GM19043 (cell line): ENCODE measurements at regions not wholly inside any gene's neighbourhood (a gene's known extent, or its start where the extent isn't known, plus 50 kb on each side); places are given as distances from the start of the nearest gene placed in this dataset.

Source experiments
- ATAC-seq: cut with Tn5 transposase; IDR thresholded peaks from one replicate; pipeline ENCODE4 v1.9.1; 2021; ENCODE audit warnings: low read depth; ENCODE audit not compliant: unreplicated experiment

DNA sequence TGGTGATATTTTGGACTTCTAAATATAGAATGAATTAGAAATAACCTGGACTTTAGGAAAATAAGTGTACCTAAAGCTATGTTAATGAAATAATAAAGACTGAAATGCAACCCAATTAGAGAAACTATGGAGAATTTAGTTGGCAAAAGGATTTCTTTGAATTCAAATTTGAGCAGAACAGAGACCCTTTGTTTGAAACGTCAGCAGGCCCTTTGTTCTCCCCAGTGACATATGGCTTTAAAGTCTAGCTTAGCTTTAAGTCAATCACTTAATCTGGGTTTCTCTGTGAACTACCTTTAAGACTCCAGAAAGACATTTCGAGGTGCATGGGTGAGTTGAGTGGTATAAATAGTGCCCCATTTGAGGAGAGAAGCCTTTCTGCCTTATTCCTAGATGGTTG lies 130.5 kb upstream of the CREB1 start:
- ATAC-seq: no peak

DNA sequence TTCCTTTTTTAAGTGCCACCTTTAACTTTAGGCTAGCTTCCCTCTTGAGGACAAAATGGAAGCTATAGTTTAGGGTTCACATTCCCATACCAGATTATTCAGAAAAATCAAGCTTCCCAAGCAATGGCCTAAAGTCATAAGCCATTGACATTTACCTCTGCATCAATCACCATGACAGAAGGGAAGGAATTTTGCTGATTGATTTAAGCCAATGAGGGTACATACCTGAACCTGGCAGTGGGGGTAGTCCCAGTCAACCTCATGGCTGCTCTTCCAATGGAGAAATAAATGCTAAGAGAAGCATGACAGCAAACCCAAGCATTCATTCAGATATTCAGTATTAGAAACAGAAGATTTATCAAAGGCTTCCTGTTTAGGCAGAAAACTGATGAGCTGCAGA lies 128.4 kb upstream of the CREB1 start:
- ATAC-seq: no peak

DNA sequence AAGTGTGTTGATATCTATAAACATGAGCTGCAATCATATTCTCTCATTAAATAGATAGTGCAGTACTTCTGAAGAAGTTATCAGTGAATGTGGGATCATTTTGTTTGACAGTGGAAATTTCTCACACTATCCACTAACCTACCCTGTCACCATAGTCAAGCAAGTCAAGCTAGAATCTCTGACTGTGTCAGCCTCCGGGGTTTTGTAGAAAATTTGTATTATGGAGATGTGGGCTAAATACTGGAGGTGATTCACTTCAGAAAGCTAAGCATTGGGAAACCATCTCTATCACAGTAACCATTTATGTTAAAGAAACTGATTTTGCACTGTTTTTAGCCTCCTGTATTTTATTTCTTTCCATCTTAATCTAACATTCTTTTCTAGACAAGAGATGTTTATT lies 126.6 kb upstream of the CREB1 start:
- no peak for ATAC-seq

DNA sequence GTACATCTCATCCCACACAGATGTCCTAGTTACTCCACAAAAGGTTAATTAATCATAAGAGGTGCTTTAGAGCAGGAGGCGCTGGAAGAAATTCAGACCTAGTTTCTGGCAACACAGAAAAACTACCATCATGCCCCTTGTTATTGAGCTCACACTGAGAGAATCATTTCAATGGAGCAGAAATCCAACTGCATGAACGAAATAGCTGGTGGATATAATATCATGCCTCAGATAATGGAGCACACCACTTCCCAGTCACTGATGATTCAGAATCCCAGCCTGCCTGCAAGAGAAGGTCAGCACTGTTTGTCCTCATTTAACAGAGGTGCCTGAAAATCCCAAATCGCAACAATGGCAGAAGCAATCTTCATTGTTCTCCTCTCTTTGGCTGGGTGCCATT lies 125.8 kb upstream of the CREB1 start:
- ATAC-seq: no peak

DNA sequence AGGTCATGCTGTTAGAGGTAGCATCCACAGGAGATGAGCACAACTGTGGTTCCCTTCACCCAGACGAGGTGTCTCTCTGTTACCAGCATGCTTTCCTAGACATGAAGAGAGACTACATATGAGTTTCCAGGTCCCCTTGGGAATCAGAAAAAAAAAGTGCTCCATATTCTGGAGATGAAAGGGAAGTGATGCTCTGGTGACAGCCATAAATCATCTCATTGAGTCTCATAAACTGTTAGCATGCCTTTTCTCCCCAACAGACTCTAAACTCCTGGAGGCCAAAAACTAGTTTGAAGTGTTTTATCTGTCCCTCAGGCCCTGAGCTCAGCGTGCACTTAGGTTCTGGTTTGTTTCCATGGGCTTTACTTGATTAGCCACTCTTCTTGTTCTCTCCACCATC lies 124.6 kb upstream of the CREB1 start:
- no peak for ATAC-seq

DNA sequence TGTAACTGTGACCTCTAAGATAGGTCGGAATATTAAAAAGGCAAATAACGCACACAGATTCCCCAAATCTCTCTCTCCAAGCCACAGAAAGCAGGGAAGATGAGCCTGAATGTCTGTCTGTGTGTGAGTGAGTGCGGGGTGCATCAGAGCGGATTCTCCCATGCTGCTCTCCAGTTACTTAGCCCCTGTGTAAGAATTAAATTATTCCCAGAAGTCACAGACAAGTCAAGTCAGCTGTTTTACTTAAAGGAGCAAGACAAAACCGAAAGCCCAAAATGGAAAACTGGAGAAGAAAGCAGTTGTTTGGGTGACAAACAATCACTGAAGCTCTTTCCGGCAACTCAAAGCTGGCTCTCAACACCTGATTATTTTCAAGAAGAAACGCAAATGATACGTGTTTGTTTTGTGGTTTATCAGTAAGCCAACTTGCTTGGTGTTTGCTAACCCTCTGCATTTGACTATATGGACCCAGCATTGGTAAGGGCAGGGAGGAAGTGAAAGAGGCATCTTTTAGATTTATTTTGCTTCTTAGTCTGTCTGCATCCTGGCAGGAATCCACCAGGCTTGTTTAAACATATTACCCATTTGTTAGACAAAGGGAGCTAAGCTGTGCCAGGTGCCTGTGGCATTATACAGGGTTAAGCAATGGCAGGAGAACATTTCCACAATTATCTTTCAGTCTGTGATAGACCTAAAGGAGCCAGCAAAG lies 121.5 kb upstream of the CREB1 start:
- peak; percentile 92 for ATAC-seq

DNA sequence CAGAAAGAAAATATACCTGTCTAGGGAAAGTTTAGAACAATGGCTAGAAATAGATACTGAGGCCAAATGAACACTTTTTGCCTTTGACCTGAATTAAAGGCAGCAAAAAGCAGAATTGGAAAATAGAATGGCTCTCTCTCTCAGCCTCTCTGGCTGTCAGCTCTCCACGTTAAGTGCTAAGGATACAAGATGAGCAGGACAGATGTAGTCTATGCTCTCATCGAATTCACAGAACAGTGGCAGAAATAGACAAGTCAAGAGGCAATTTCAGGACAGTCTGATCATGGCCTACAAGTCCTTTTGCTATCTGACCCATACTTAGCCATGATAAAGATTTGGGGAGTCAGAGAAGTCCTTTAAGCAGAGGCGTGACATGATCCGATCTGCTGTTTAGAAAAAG lies 120.2 kb upstream of the CREB1 start:
- no peak for ATAC-seq

DNA sequence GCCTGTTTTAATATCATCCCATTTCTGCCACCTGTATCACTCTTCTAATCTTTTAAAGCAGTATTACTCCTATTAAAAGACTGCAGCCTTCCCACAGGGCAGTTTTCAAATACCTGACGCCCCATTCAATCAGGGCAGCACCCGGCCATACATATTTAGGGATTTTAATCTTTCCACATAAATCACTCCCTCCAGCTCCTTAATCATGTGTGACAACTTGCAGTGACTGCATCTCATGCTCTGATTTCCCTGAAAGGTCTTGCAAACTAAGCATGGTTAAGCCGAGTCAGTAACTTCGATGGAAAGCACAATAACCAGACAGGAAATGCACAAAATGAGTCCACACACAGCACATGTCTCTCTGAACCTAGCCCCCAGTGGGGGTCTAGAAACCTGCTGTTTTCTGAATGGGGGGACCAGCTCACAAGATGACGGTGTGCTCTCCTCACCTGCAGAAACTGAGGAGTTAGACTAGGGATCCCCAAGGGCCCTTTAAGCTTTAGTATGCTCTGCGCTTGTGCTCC lies 116.9 kb upstream of the CREB1 start:
- ATAC-seq: no peak

DNA sequence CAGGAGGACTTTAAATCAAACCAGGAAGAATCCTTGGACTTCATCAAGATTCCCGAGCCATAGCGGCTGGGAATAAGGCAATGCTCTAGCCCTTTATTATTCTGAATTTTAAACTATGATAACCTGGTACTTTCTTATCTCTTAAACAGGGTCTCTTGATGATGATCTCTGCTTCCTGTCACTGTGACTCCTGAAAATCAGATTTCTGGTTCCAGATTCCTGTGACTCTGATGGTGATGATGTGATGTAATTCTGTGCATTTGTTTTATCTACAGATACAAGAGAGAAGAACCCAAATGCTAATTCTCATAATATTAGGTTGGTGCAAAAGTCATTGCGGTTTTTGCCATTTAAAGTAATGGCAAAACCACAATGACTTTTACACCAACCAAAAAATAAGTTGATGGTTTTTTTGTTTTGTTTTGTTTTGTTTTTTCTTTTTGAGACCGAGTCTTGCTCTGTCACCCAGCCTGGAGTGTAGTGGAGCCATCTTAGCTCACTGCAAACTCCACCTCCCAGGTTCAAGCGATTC lies 116.3 kb upstream of the CREB1 start:
- no peak for ATAC-seq

DNA sequence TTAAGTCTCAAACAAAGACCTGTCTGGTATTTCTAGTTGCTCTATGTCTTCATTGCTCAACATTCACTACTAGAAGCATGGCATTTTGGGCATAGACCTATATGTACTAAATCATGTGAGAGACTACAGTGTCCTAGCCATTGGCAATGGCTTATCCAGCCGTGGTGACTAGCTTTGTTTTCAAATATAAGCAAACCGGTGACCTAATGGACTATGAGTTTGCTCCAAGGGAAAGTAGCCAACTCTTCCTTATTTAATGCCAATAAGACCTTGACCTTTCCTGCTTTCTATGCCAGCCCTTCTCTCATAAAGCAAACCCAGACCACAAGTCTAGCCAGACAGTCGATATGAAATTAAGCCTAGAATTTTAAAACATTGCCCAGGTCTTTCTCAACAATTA lies 113.7 kb upstream of the CREB1 start:
- no peak for ATAC-seq

DNA sequence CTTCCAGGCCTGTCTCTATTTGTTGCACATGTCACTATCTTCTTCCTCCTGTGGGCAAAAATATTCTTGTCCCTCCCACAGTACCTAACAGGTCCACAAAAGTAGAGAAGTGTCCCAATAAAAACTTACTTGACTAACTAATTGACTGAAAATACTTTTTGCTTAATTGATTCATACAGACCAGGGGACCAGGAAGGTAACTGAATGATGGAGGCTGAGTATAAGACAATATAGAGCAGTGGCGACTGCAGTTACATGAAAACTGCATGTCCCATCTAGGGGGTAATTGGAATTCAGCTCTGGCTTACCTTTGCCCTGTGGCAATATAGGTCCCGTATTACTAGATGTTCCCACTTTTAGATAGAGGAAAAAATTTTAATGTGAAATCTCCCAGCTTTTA lies 112.9 kb upstream of the CREB1 start:
- no peak for ATAC-seq

DNA sequence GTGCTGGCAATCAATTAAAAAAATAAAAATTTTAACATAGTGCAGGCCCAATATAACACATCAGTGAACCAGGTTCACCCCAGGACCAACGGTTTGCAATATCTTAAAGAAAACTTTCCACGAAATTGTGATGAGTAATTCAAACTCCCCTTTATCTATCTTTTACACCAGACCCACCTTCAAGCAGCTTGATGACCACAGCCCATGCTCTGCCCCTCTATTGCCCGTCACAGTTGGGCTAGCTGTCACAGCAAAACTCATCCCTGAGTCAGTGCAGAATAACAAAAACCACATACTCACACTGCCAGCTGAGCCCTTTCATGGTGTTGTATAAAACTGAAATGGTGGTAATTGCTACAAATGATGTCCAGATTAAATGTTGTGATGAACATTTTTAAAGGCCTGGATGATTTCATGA lies 112.5 kb upstream of the CREB1 start:
- ATAC-seq: no peak

DNA sequence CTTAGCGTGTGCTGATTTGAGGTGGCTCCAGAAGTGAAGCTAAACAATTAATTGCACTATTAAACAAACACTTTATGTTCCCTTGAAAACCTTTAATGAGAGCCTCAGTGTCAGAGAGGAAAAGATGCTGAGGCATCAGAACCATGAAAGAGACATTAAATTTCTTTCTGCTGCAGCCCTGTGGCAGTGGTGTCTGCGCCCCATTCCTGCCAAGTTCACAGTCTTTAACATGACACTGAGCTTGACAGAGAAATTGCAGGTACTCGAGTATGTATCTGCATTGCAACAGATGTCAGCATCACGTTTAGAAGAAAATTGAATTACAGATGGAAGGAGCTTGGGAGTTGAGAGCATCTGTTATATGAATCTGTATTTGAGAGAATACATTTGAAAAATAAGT lies 111.3 kb upstream of the CREB1 start:
- no peak for ATAC-seq

DNA sequence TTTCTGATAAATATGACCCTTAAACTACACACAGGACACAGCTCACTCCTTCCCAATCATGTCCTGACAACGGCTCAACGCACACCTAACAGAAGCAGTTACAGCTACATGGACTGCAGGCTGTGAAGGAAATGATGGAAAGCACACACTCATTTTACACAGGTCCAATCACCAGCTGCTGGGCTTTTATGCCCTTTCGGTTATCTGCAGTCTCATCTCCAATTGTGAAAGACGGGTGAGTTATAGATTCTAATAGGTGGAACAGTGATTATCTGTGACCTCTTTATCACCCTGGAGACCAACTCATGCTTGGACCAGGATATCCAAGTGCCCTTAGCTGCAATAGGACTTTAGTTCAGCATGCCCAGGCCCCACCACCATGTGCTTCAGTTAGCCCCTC lies 110.4 kb upstream of the CREB1 start:
- no peak for ATAC-seq

DNA sequence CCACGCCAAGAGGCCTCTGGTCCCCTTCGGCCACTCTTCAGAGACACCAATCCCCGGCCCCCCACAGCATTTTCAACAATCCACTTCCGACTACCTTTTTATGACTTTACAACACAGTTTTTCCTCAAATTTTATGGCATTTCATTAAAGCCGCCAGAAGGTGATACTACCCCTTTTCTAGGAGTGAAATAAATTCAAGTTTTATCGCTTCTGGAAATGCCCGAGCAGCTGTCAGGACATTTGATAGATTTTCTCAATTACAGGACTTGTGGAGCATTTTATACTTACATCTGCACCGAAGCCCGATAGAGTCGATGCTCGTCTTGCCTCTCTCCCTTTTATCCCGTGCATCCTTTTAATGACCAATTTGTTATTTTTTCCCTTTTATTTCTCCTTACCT lies 108.1 kb upstream of the CREB1 start:
- ATAC-seq: no peak

DNA sequence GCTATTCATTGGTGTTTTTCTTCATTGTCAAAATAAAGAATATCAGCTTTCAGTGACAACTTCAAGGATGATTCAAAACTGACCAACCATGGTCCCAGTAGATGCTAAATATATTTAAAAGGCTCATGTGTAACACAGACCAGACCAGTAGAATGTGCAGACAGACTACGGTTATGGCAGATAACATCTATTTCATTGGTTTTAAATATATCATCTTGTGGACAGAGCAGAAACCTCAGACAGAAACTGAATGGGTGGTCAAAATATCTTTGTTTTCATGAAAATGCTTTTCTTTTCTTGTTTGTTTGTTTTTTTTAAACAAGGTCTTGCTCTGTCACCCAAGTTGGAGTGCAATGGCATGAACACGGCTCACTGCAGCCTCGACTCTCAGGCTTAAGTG lies 107.4 kb upstream of the CREB1 start:
- ATAC-seq: no peak

DNA sequence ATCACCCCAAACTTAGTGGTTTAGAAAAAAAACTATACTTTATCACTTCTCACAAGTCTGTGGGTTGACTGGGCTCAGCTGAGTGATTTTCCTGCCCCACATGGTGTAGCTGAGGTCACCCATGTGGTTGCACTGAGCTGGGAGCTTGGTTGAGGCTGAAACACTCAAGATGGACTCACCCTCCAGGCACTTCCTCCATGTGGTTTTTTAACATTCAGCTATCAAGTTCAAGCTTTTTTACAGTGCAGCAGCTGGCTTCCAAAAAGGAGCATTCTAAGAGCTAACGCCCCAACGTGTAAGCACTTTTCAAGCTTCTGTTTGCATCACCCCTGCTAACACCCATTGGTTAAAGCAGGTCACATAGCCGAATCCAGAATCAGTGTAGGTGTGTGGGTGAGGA lies 105.9 kb upstream of the CREB1 start:
- peak; percentile 94 for ATAC-seq

DNA sequence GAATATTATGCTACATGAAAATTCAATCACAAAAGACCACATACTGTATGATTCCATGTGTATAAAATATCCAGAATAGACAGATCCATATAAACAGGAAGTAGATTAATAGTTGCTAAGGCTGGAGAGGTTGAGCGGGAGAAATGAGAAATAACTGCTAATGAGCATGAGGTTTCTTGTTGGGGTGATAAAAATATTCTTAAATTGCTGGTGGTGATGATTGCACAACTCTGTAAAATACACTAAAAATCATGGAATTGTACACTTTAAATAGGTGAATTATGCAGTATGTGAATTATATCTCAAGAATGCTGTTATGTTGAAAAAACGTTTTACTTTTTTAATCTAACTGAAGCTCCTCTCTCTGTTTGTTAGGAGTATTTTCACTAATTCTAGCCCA lies 101.8 kb upstream of the CREB1 start:
- ATAC-seq: no peak

DNA sequence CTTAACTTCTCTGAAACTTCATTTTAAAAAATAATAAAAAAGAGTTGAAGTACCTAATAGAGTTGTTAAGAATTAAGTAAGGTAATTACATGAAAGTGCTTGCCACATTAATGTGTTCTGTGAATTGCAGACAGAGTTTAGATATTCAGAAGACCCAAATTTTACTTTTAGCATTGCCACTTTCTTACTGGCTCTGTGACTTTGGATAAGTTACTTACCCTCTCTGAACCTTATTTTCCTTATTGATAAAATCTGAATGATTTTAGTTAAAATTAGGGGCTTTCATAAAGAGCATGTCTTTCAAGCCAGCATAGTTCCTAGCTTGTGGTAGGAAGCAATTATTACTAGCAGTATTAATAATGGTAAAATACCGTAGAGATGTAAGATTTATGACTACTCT lies 101.2 kb upstream of the CREB1 start:
- ATAC-seq: no peak

DNA sequence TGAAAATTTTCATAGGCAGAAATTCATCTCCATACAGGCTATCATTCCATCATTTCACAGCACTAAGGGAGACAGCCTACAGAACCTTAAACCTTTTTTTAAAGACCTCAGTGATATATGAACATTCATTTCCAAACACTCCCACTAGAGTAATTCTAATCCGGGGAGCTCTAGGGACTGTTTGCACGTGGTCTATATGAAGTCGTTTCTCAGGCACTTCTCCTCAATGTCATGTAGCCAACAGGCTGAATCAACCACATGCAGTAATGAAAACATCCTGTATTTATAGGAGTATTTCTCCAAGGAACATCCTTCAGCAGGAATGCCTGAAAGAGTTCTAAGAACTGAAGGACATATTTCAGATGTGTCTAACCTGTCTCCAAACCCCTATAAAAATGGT lies 97.3 kb upstream of the CREB1 start:
- ATAC-seq: no peak

DNA sequence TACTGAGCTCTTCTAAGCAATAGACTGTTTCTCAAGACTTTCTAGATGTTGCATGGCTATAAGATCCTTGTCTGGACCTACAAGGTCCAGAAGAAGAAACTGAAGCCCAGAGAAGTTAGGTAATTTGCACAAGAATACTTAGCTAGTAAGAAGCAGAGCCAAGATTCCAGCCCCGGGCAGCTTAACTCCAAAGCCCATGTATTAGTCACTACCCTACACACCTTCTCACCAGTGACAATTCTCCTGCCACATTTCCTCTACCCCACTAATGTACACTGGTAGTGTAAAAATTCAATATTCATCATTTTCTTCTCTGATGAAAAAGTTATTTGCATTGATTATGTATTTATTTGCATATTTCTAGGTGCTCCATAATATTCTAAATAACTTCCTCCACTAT lies 95.5 kb upstream of the CREB1 start:
- ATAC-seq: no peak

DNA sequence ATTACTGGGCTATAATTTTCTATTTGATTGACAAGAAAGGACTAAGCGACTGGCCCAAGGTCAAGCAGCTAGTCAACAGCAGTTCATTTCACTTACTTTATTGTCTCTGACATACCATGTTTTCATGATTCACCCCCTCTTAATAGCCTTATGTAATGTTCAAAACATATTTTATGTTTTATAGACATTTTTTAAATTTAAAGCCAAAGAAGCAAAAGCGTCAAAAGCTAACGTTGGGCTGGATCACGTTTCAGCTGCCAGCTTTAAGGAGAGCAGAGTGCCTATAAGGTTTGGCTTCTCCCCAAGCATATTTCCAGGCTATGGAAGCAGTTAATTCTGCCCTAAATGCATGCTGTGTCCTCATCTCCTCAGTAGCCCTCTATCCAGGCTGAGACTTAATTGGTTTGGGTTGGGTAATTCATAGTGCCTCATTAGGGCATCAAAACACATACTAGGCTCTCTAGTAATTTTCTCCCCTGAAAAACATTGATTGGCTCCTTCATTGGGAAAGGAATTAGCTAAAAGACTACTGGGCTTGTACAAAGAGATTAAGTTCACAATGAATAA lies 94.8 kb upstream of the CREB1 start:
- ATAC-seq: no peak
